ENCODE measurements at regions not wholly inside any gene's neighbourhood (a gene's known extent, or its start where the extent isn't known, plus 50 kb on each side); places are given as distances from the start of the nearest gene placed in this dataset.

DNA sequence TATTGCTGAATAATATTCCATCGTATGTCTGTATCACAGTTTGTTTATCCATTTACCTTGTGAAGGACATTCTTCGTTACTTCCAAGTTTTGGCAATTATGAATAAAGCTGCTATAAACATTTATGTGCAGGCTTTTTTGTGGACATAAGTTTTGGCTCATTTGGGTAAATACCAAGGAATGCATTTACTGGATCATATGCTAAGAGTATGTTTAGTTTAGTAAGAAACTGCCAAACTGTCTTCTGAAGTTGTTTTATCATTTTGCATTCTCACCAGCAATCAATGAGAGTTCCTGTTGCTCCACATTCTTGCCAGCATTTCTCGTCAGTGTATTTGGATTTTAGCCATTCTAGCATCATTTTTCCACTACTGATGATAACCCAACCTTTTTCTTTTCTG lies 232.7 kb upstream of the NR3C2 start (continued):
- TF ChIP-seq, protein P1, sequence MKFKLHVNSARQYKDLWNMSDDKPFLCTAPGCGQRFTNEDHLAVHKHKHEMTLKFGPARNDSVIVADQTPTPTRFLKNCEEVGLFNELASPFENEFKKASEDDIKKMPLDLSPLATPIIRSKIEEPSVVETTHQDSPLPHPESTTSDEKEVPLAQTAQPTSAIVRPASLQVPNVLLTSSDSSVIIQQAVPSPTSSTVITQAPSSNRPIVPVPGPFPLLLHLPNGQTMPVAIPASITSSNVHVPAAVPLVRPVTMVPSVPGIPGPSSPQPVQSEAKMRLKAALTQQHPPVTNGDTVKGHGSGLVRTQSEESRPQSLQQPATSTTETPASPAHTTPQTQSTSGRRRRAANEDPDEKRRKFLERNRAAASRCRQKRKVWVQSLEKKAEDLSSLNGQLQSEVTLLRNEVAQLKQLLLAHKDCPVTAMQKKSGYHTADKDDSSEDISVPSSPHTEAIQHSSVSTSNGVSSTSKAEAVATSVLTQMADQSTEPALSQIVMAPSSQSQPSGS (IDR thresholded peaks at IDR 0.05; ENCODE audit: low read length): no peak
- TF ChIP-seq SP1 (IDR thresholded peaks at IDR 0.05; ENCODE audit: low read depth, low read length) (no peak), RBBP5 (conservative IDR thresholded peaks at IDR 0.05) (no peak), ETV6 (conservative IDR thresholded peaks at IDR 0.05 in 1 of 2, IDR thresholded peaks at IDR 0.05 in 1 of 2; ENCODE audit: borderline replicate concordance in 1 of 2, low read depth in 1 of 2) (no peak), ATF7 (IDR thresholded peaks at IDR 0.05; ENCODE audit: low read depth) (no peak), SMAD5 (IDR thresholded peaks at IDR 0.05; ENCODE audit: low read depth) (no peak), YY1 (IDR thresholded peaks at IDR 0.05; ENCODE audit: low read depth, low read length) (no peak)
- TF ChIP-seq, protein P2, sequence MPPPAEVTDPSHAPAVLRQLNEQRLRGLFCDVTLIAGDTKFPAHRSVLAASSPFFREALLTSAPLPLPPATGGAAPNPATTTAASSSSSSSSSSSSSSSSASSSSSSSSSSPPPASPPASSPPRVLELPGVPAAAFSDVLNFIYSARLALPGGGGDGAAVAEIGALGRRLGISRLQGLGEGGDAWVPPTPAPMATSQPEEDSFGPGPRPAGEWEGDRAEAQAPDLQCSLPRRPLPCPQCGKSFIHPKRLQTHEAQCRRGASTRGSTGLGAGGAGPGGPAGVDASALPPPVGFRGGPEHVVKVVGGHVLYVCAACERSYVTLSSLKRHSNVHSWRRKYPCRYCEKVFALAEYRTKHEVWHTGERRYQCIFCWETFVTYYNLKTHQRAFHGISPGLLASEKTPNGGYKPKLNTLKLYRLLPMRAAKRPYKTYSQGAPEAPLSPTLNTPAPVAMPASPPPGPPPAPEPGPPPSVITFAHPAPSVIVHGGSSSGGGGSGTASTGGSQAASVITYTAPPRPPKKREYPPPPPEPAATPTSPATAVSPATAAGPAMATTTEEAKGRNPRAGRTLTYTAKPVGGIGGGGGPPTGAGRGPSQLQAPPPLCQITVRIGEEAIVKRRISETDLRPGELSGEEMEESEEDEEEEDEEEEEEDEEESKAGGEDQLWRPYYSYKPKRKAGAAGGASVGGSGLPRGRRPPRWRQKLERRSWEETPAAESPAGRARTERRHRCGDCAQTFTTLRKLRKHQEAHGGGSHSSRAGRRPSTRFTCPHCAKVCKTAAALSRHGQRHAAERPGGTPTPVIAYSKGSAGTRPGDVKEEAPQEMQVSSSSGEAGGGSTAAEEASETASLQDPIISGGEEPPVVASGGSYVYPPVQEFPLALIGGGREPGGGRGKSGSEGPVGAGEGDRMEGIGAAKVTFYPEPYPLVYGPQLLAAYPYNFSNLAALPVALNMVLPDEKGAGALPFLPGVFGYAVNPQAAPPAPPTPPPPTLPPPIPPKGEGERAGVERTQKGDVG (CRISPR knock-in tag; IDR thresholded peaks at IDR 0.05): no peak
- TF ChIP-seq, protein P3, sequence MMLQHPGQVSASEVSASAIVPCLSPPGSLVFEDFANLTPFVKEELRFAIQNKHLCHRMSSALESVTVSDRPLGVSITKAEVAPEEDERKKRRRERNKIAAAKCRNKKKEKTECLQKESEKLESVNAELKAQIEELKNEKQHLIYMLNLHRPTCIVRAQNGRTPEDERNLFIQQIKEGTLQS (IDR thresholded peaks at IDR 0.05; ENCODE audit: borderline replicate concordance, extremely low read depth, low read depth, low read length): no peak

DNA sequence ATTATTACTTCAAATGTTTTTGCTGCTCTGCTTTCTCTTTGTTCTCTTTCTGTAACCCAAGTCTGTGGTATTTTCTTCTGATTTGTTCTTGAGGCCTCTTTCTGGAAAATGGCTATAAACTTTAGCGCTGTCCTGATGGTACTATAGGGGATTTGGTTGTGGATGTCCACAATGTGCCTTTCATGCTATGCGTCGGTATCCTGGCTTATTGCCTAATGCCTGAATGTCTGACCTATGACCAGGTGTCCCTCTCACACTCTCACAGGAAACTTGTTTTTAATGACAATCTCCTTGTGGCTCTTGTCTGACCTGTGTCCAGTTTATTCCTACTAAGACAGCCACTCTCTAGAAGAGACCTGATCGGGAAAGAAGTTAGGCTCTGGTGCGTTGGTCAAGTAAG lies 222.4 kb upstream of the NR3C2 start:
- ChIA-PET CTCF (no interaction called here), SMC1A (ENCODE audit: uncharacterized antibody, unreplicated experiment) (no interaction called here)
- TF ChIP-seq PML (IDR thresholded peaks at IDR 0.05; ENCODE audit: low read length) (no peak), MYC (IDR thresholded peaks at IDR 0.05; ENCODE audit: insufficient read depth, insufficient read length, insufficient replicate concordance, low read length, severe bottlenecking) (no peak), FOXK2 (IDR thresholded peaks at IDR 0.05) (no peak), ZNF217 (IDR thresholded peaks at IDR 0.05) (no peak), SIN3A (IDR thresholded peaks at IDR 0.05; ENCODE audit: low read depth, low read length) (no peak), KLF5 (IDR thresholded peaks at IDR 0.05; ENCODE audit: partially characterized antibody) (no peak)
- TF ChIP-seq, protein P4, sequence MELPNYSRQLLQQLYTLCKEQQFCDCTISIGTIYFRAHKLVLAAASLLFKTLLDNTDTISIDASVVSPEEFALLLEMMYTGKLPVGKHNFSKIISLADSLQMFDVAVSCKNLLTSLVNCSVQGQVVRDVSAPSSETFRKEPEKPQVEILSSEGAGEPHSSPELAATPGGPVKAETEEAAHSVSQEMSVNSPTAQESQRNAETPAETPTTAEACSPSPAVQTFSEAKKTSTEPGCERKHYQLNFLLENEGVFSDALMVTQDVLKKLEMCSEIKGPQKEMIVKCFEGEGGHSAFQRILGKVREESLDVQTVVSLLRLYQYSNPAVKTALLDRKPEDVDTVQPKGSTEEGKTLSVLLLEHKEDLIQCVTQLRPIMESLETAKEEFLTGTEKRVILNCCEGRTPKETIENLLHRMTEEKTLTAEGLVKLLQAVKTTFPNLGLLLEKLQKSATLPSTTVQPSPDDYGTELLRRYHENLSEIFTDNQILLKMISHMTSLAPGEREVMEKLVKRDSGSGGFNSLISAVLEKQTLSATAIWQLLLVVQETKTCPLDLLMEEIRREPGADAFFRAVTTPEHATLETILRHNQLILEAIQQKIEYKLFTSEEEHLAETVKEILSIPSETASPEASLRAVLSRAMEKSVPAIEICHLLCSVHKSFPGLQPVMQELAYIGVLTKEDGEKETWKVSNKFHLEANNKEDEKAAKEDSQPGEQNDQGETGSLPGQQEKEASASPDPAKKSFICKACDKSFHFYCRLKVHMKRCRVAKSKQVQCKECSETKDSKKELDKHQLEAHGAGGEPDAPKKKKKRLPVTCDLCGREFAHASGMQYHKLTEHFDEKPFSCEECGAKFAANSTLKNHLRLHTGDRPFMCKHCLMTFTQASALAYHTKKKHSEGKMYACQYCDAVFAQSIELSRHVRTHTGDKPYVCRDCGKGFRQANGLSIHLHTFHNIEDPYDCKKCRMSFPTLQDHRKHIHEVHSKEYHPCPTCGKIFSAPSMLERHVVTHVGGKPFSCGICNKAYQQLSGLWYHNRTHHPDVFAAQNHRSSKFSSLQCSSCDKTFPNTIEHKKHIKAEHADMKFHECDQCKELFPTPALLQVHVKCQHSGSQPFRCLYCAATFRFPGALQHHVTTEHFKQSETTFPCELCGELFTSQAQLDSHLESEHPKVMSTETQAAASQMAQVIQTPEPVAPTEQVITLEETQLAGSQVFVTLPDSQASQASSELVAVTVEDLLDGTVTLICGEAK (IDR thresholded peaks at IDR 0.05; ENCODE audit: borderline replicate concordance): no peak

More for the DNA sequence above, 222.4 kb upstream of the NR3C2 start:
- H3K4me2 ChIP-seq (ENCODE audit: control insufficient read depth, insufficient read depth): no peak overlapping the region
- H3K79me2 ChIP-seq (ENCODE audit: control insufficient read depth, insufficient read depth, low read length): no peaks in the 10 kb centered on the region
- no peak overlapping the region for H3K4me3 ChIP-seq
- no peak overlapping the region for H3K9ac ChIP-seq (ENCODE audit: control insufficient read depth, insufficient read depth, low read length)
- H3K4me1 ChIP-seq (ENCODE audit: control insufficient read depth, insufficient read depth, low read length): no peaks in the 10 kb centered on the region
- H3K36me3 ChIP-seq (ENCODE audit: control insufficient read depth in 2 of 2, insufficient read depth in 2 of 2, low read length in 1 of 2): no peaks in the 10 kb centered on the region
- no peak for FAIRE-seq
- H3K27ac ChIP-seq (ENCODE audit: control insufficient read depth, insufficient read depth): no peak overlapping the region
- no peak for DNase-seq (ENCODE audit: low read depth, low spot score)
- H3K27me3 ChIP-seq (replicated peaks in 1 of 2; ENCODE audit: control insufficient read depth in 2 of 2, insufficient read depth in 2 of 2, low read length in 1 of 2): no peaks in the 10 kb centered on the region
- no peaks in the 10 kb centered on the region for H4K20me1 ChIP-seq (ENCODE audit: control insufficient read depth, insufficient read depth)
- no peaks in the 10 kb centered on the region for H3K9me3 ChIP-seq (replicated peaks; ENCODE audit: control insufficient read depth, insufficient read depth, low read length)
- in situ Hi-C loops (cut with MboI) (no loop called here), intact Hi-C loops (cut with micrococcal nuclease; ENCODE audit: unreplicated experiment) (no loop called here)
- POLR2A ChIA-PET: no interaction called here
- RAD21 ChIA-PET (ENCODE audit: unreplicated experiment): no interaction called here
- no peak overlapping the region for H2AFZ ChIP-seq (ENCODE audit: control insufficient read depth, low read depth, low read length)
- WGBS (ENCODE audit: insufficient coverage, insufficient replicate concordance, low lambda C conversion rate, missing lambda C conversion rate): 35% methylated on average over 5 of the region's 5 CpGs
- no peak for ATAC-seq
- BruUV-seq (replicated peaks): no TSS peak

All from GM12878 (cell line).